SK-N-SH treated with all-trans-retinoic acid at 6 μM for 48 hours (cell line): ENCODE measurements at regions not wholly inside any gene's neighbourhood (a gene's known extent, or its start where the extent isn't known, plus 50 kb on each side); places are given as distances from the start of the nearest gene placed in this dataset.

ENCODE experiments used
- ATAC-seq: fragments of 200-7000 bp; cut with Tn5 transposase; 3 replicates; pipeline ENCODE4 v1.9.1; 2020; ENCODE audit warnings: mild to moderate bottlenecking, moderate library complexity
- ARNTL ChIP-seq: fragments of 450-650 bp; formaldehyde crosslinking; IDR thresholded peaks from 2 replicates; pipeline ENCODE4 v1.5.0; 2020; ENCODE audit warnings: low read depth, mild to moderate bottlenecking, moderate library complexity, borderline replicate concordance
- BACH2 ChIP-seq: fragments of 250-450 bp; sonication (Bioruptor Pico); IDR thresholded peaks from 2 replicates; pipeline ENCODE4 v1.9.0; 2021; ENCODE audit warnings: mild to moderate bottlenecking, borderline replicate concordance
- CREB5 ChIP-seq: fragments of 250-450 bp; sonication (Bioruptor Pico); IDR thresholded peaks from 2 replicates; pipeline ENCODE4 v1.5.1; 2020; ENCODE audit warnings: low read depth, mild to moderate bottlenecking, moderate library complexity
- CSRNP3 ChIP-seq: fragments of 250-450 bp; sonication (Bioruptor Pico); IDR thresholded peaks from 2 replicates; pipeline ENCODE4 v1.5.1; 2021; ENCODE audit warnings: mild to moderate bottlenecking, moderate library complexity
- ESRRG ChIP-seq: fragments of 250-450 bp; sonication (Bioruptor Pico); IDR thresholded peaks from 2 replicates; pipeline ENCODE4 v1.6.1; 2021; ENCODE audit warnings: mild to moderate bottlenecking
- ISL1 ChIP-seq: fragments of 250-450 bp; sonication (Bioruptor Pico); IDR thresholded peaks from 2 replicates; pipeline ENCODE4 v2.1.2; 2022; ENCODE audit warnings: mild to moderate bottlenecking, moderate library complexity
- OSR1 ChIP-seq: fragments of 250-450 bp; sonication (Bioruptor Pico); IDR thresholded peaks from 2 replicates; pipeline ENCODE4 v1.8.0; 2022; ENCODE audit warnings: moderate library complexity, mild to moderate bottlenecking, inconsistent platforms
- PATZ1 ChIP-seq: fragments of 250-450 bp; sonication (Bioruptor Pico); IDR thresholded peaks from 2 replicates; pipeline ENCODE4 v1.8.0; 2020; ENCODE audit warnings: mild to moderate bottlenecking, moderate library complexity, borderline replicate concordance
- POU6F1 ChIP-seq: fragments of 250-450 bp; sonication (Bioruptor Pico); IDR thresholded peaks from 2 replicates; pipeline ENCODE4 v1.8.0; 2021; ENCODE audit warnings: low read depth, mild to moderate bottlenecking, moderate library complexity, borderline replicate concordance
- PPARA ChIP-seq: fragments of 250-450 bp; sonication (Bioruptor Pico); IDR thresholded peaks from 2 replicates; pipeline ENCODE4 v1.5.0; 2020; ENCODE audit warnings: mild to moderate bottlenecking, borderline replicate concordance
- RARB ChIP-seq: fragments of 250-450 bp; sonication (Bioruptor Pico); IDR thresholded peaks from 2 replicates; pipeline ENCODE4 v1.8.0; 2021; ENCODE audit warnings: mild to moderate bottlenecking, moderate library complexity
- SNAI2 ChIP-seq: fragments of 250-450 bp; sonication (Bioruptor Pico); IDR thresholded peaks from 2 replicates; pipeline ENCODE4 v1.5.0; 2020; ENCODE audit warnings: mild to moderate bottlenecking, moderate library complexity
- TCF4 ChIP-seq: fragments of 250-450 bp; sonication (Bioruptor Pico); IDR thresholded peaks from 2 replicates; pipeline ENCODE4 v1.8.0; 2021; ENCODE audit warnings: mild to moderate bottlenecking, moderate library complexity, borderline replicate concordance
- TSHZ2 ChIP-seq: fragments of 250-450 bp; sonication (Bioruptor Pico); IDR thresholded peaks from 2 replicates; pipeline ENCODE4 v1.5.0; 2020; ENCODE audit warnings: mild to moderate bottlenecking, moderate library complexity
- ZC3H10 ChIP-seq: fragments of 250-450 bp; sonication (Bioruptor Pico); IDR thresholded peaks from 2 replicates; pipeline ENCODE4 v1.5.1; 2021; ENCODE audit warnings: mild to moderate bottlenecking, moderate library complexity
- ZFP3 ChIP-seq: fragments of 250-450 bp; sonication (Bioruptor Pico); IDR thresholded peaks from 2 replicates; pipeline ENCODE4 v1.5.0; 2020; ENCODE audit warnings: mild to moderate bottlenecking, moderate library complexity
- ZFP30 ChIP-seq: fragments of 450-650 bp; formaldehyde crosslinking; IDR thresholded peaks from 2 replicates; pipeline ENCODE4 v1.5.0; 2022; ENCODE audit warnings: mild to moderate bottlenecking, moderate library complexity
- ZNF70 ChIP-seq: fragments of 450-650 bp; formaldehyde crosslinking; IDR thresholded peaks from 2 replicates; pipeline ENCODE4 v1.5.0; 2020; ENCODE audit warnings: mild to moderate bottlenecking, moderate library complexity
- ZNF8 ChIP-seq: fragments of 450-650 bp; formaldehyde crosslinking; IDR thresholded peaks from 2 replicates; pipeline ENCODE4 v1.5.0; 2020; ENCODE audit warnings: mild to moderate bottlenecking, moderate library complexity

- ATAC-seq = no peak
- no peak for TF ChIP-seq ZNF70 (CRISPR knock-in tag)
- TF ChIP-seq ARNTL (CRISPR knock-in tag) = no peak
- TF ChIP-seq CREB5 (CRISPR knock-in tag) = no peak
- no peak for TF ChIP-seq ZFP30 (CRISPR knock-in tag)
- no peak for TF ChIP-seq PATZ1 (CRISPR knock-in tag)
- TF ChIP-seq ISL1 = no peak
- no peak for TF ChIP-seq ZFP3 (CRISPR knock-in tag)
- TF ChIP-seq SNAI2 (CRISPR knock-in tag) = no peak
- no peak for TF ChIP-seq TSHZ2 (CRISPR knock-in tag)
- TF ChIP-seq OSR1 (CRISPR knock-in tag) = no peak
- TF ChIP-seq BACH2 (CRISPR knock-in tag) = no peak
- no peak for TF ChIP-seq ZC3H10
- no peak for TF ChIP-seq ZNF8 (CRISPR knock-in tag)
- no peak for TF ChIP-seq CSRNP3
- no peak for TF ChIP-seq RARB
- TF ChIP-seq TCF4 (CRISPR knock-in tag) = no peak
- TF ChIP-seq POU6F1 (CRISPR knock-in tag) = no peak
- TF ChIP-seq PPARA (CRISPR knock-in tag) = no peak
- no peak for TF ChIP-seq ESRRG (CRISPR knock-in tag)
- TF ChIP-seq, all 23 proteins: peak for 0
Measured at GRCh38 chr6:119838043-119838442, 488.5 kb upstream of the MAN1A1 start.

- TF ChIP-seq TSHZ2 (CRISPR knock-in tag) = no peak
- TF ChIP-seq ISL1 = peak; percentile 45; the same call in 1 of the 2 replicates
- no peak for TF ChIP-seq PATZ1 (CRISPR knock-in tag)
- TF ChIP-seq BACH2 (CRISPR knock-in tag) = no peak
- TF ChIP-seq SNAI2 (CRISPR knock-in tag) = no peak
- 0 out of 2 replicates have a peak, but pooled peaks have one; percentile 21 for TF ChIP-seq ZC3H10
- ATAC-seq = no peak
Measured at GRCh38 chr6:119834418-119834817, 484.9 kb upstream of the MAN1A1 start.
